K562 (cell line): ENCODE measurements at regions not wholly inside any gene's neighbourhood (a gene's known extent, or its start where the extent isn't known, plus 50 kb on each side); places are given as distances from the start of the nearest gene placed in this dataset.

Experiments
- ATAC-seq: fragments of 200-7000 bp; cut with Tn5 transposase; 3 replicates; pipeline ENCODE4 v1.9.1; 2020; ENCODE audit warnings: moderate library complexity
- BruUV-seq: library from RNA; stranded (reverse); fragments of 400-500 nt; replicated peaks from 2 replicates; lab custom pipeline; 2021; lab: Mats Ljungman, UMichigan
- CTCF ChIA-PET: fragments of 300-600 bp; formaldehyde crosslinking; extraction: SDS; loops from one replicate; lab custom pipeline; 2021; ENCODE audit warnings: low intra/inter-chr PET ratio; lab: Yijun Ruan, JAX
- POLR2A ChIA-PET: fragments of 300-600, 350-650 bp; sonication (Branson Sonifier 250); formaldehyde crosslinking; extraction: SDS; loops from one replicate; lab custom pipeline; 2021; ENCODE audit warnings: antibody characterized with exemption, inconsistent platforms; lab: Yijun Ruan, JAX
- DNase-seq, 4 experiments: peaks; one replicate each; pipeline versions ENCODE4 v3.0.0 to v3.0.0-alpha.2; 2011 to 2018; ENCODE audit warnings: low spot score in 3 of 4, mixed read lengths in 3 of 4; ENCODE audit errors: extremely low read depth in 1 of 4
- FAIRE-seq: peaks from 2 replicates; lab custom pipeline; 2011; peaks lifted over from hg19 to GRCh38; lab: Jason Lieb, UNC
- H2AFZ ChIP-seq: 2 replicates; pipeline ENCODE4 v1.6.0; 2011; ENCODE audit warnings: low read depth, low read length, control low read depth, inconsistent platforms
- H3K27ac ChIP-seq: fragments of 200-600 bp; 3 replicates; pipeline ENCODE4 v1.8.0; 2011; ENCODE audit warnings: low read depth, mild to moderate bottlenecking, control low read depth, inconsistent platforms, low read length, moderate library complexity, mixed read lengths; ENCODE audit errors: extremely low read depth
- H3K27me3 ChIP-seq, 2 experiments: fragments of 300-600 bp in 1 of 2; 2 replicates in 1 of 2; 3 replicates in 1 of 2; pipeline versions ENCODE4 v1.6.0 to v1.8.0; 2011; ENCODE audit warnings: inconsistent platforms in 2 of 2, low read length in 2 of 2, mild to moderate bottlenecking in 1 of 2, mixed read lengths in 1 of 2, moderate library complexity in 1 of 2; ENCODE audit not compliant: control insufficient read depth in 2 of 2, insufficient read depth in 2 of 2
- H3K36me3 ChIP-seq: fragments of 300-600 bp; 3 replicates; pipeline ENCODE4 v1.8.0; 2011; ENCODE audit warnings: mild to moderate bottlenecking, low read length, inconsistent platforms; ENCODE audit not compliant: control insufficient read depth, insufficient read depth
- H3K4me1 ChIP-seq, 2 experiments: fragments of 200-600 bp in 1 of 2; replicated peaks in 1 of 2; 2 replicates in 1 of 2; 3 replicates in 1 of 2; pipeline versions ENCODE4 v1.5.1 to v1.8.0; 2011; ENCODE audit warnings: inconsistent platforms in 2 of 2, low read length in 2 of 2, mild to moderate bottlenecking in 1 of 2, mixed read lengths in 1 of 2, moderate library complexity in 1 of 2; ENCODE audit not compliant: control insufficient read depth in 2 of 2, insufficient read depth in 2 of 2
- H3K4me2 ChIP-seq: 2 replicates; pipeline ENCODE4 v1.6.1; 2011; ENCODE audit warnings: low read length, control low read depth, inconsistent platforms, mixed read lengths; ENCODE audit not compliant: insufficient read depth
- H3K4me3 ChIP-seq: fragments of 200-600 bp; sonication (generic), shearing (Covaris generic); 2 replicates; pipeline ENCODE4 v1.5.1; 2016; ENCODE audit warnings: control low read depth, inconsistent platforms
- H3K79me2 ChIP-seq: fragments of 200-600 bp; 3 replicates; pipeline ENCODE4 v1.8.0; 2011; ENCODE audit warnings: low read length, inconsistent platforms; ENCODE audit not compliant: control insufficient read depth, insufficient read depth
- H3K9ac ChIP-seq, 2 experiments: 2 replicates each; pipeline versions ENCODE4 v1.6.0 to v1.6.1; 2011; ENCODE audit warnings: low read depth in 2 of 2, low read length in 2 of 2, control low read depth in 1 of 2, inconsistent platforms in 1 of 2, mild to moderate bottlenecking in 1 of 2, mixed read lengths in 1 of 2; ENCODE audit not compliant: insufficient read depth in 1 of 2
- H3K9me1 ChIP-seq: one replicate; pipeline ENCODE4 v1.6.0; 2011; ENCODE audit warnings: inconsistent platforms, mild to moderate bottlenecking, low read length, moderate library complexity; ENCODE audit not compliant: control insufficient read depth, insufficient read depth
- H3K9me3 ChIP-seq: replicated peaks from 2 replicates; pipeline ENCODE4 v1.5.1; 2011; ENCODE audit warnings: low read depth, low read length, inconsistent platforms; ENCODE audit not compliant: control insufficient read depth, insufficient read depth
- H4K20me1 ChIP-seq: replicated peaks from 2 replicates; pipeline ENCODE4 v1.6.1; 2011; ENCODE audit warnings: low read length, inconsistent platforms, mixed read lengths; ENCODE audit not compliant: control insufficient read depth, insufficient read depth
- CBFA2T2 ChIP-seq: fragments of 450-650 bp; conservative IDR thresholded peaks from 2 replicates; pipeline ENCODE4 v1.6.1; 2017; ENCODE audit warnings: mild to moderate bottlenecking
- CBFA2T3 ChIP-seq: fragments of 450-650 bp; IDR thresholded peaks from 2 replicates; pipeline ENCODE4 v1.6.1; 2017
- CXXC5 ChIP-seq: fragments of 250-450 bp; sonication (Bioruptor Pico); IDR thresholded peaks from 2 replicates; pipeline ENCODE4 v1.8.0; 2022; ENCODE audit warnings: inconsistent platforms, mild to moderate bottlenecking, moderate library complexity
- DMBX1 ChIP-seq: fragments of 250-450 bp; sonication (Bioruptor Pico); IDR thresholded peaks from 2 replicates; pipeline ENCODE4 v1.8.0; 2022; ENCODE audit warnings: inconsistent platforms, mild to moderate bottlenecking, moderate library complexity, borderline replicate concordance
- EGR1 ChIP-seq: fragments of 450-650 bp; conservative IDR thresholded peaks from 2 replicates; pipeline ENCODE4 v1.6.1; 2017; ENCODE audit warnings: mild to moderate bottlenecking
- EHMT2 ChIP-seq: fragments of 450-650 bp; IDR thresholded peaks from 2 replicates; pipeline ENCODE4 v1.6.1; 2018; ENCODE audit warnings: antibody characterized with exemption
- KDM1A ChIP-seq, 2 experiments: fragments of 450-650 bp; IDR thresholded peaks; 2 replicates each; pipeline ENCODE4 v1.6.1; 2016; ENCODE audit warnings: mild to moderate bottlenecking in 2 of 2
- L3MBTL2 ChIP-seq: fragments of 450-650 bp; IDR thresholded peaks from 2 replicates; pipeline ENCODE4 v1.6.1; 2016; ENCODE audit warnings: mild to moderate bottlenecking, moderate library complexity
- LARP7 ChIP-seq: fragments of 450-650 bp; IDR thresholded peaks from 2 replicates; pipeline ENCODE4 v1.6.1; 2016
- MTA2 ChIP-seq: fragments of 450-650 bp; IDR thresholded peaks from 2 replicates; pipeline ENCODE4 v1.6.1; 2016; ENCODE audit warnings: low read depth
- POLR2AphosphoS5 ChIP-seq: IDR thresholded peaks from 2 replicates; pipeline ENCODE4 v1.6.1; 2011; ENCODE audit warnings: mild to moderate bottlenecking, low read depth, low read length, moderate library complexity; ENCODE audit not compliant: control insufficient read depth, insufficient read depth
- RBM34 ChIP-seq: fragments of 200-400 bp; formaldehyde crosslinking; IDR thresholded peaks from 2 replicates; pipeline ENCODE4 v1.6.1; 2018; ENCODE audit warnings: low read length, borderline replicate concordance; ENCODE audit not compliant: insufficient read depth
- RCOR1 ChIP-seq, 2 experiments: IDR thresholded peaks; 2 replicates each; pipeline ENCODE4 v1.6.1; 2012; ENCODE audit warnings: low read depth in 2 of 2, low read length in 2 of 2, borderline replicate concordance in 1 of 2, improper control_type of control experiment in 1 of 2
- SMARCC2 ChIP-seq: fragments of 450-650 bp; IDR thresholded peaks from 2 replicates; pipeline ENCODE4 v1.6.1; 2017; ENCODE audit warnings: antibody characterized with exemption, moderate library complexity, mild to moderate bottlenecking, low read depth
- TOE1 ChIP-seq, 2 experiments: fragments of 450-650 bp in 1 of 2; sonication (generic) in 1 of 2; formaldehyde crosslinking in 1 of 2; IDR thresholded peaks; 2 replicates each; pipeline versions ENCODE4 v1.7.1 to v1.8.0; 2016 to 2022; ENCODE audit warnings: borderline replicate concordance in 2 of 2, mild to moderate bottlenecking in 2 of 2, antibody characterized with exemption in 1 of 2, inconsistent platforms in 1 of 2, low read depth in 1 of 2, missing genetic modification reagents in 1 of 2, moderate library complexity in 1 of 2
- ZKSCAN8 ChIP-seq: fragments of 200-800 bp; sonication (Bioruptor generic); IDR thresholded peaks from 2 replicates; pipeline ENCODE4 v1.6.1; 2016; ENCODE audit warnings: missing genetic modification characterization, missing compliant biosample characterization
- WGBS: fragments of 100-300 bp; shearing (Covaris generic); methylation state at CpG from one replicate; pipeline ENCODE4 v1.1.6; 2016; ENCODE audit warnings: low coverage, mixed read lengths; ENCODE audit not compliant: insufficient coverage; ENCODE audit errors: missing lambda C conversion rate; 5-methylcytosine and 5-hydroxymethylcytosine counted together
- in situ Hi-C: fragments of 300-500 bp; cut with MboI; formaldehyde crosslinking; loops from 4 replicates; pipeline ENCODE4 v1.15.0; 2018; ENCODE audit warnings: inconsistent platforms, mixed read lengths
- intact Hi-C: fragments of 100-400 bp; cut with micrococcal nuclease; formaldehyde crosslinking; loops from 2 replicates; pipeline ENCODE4 v1.14.2; 2022
- TF ChIP-seq, protein P1 (sequence below): fragments of 250-450 bp; sonication (Bioruptor Pico); IDR thresholded peaks from 2 replicates; pipeline ENCODE4 v1.4.0; 2020; ENCODE audit warnings: mild to moderate bottlenecking
- TF ChIP-seq, protein P2 (sequence below): fragments of 450-650 bp; IDR thresholded peaks from 2 replicates; pipeline ENCODE4 v1.6.1; 2016; ENCODE audit warnings: missing biosample characterization, missing genetic modification characterization
- TF ChIP-seq, protein P3 (sequence below): fragments of 450-650 bp; IDR thresholded peaks from 2 replicates; pipeline ENCODE4 v1.6.1; 2017; ENCODE audit warnings: antibody characterized with exemption

DNA sequence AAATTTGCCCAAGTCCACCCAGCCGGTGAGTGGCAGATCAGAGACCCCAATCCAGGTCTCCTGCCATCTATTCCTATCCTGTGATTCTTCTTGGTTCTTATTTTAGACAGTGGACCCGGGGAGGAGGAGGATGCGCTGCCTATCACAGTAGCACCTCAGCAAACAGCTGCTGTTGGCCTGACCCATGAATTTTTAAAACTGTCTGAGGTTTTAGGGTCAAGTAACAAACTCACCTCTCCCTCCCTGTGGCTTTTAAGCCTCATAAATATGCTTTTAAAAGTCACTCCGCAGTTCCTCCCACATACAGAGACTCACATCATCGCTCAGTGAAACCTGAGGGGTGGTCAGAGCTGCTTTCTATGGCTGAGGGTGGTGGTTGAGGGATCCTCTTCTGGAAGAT lies 128.6 kb downstream of the NAV1 start (continued):
- TF ChIP-seq CBFA2T2 (0 out of 2 replicates have a peak, but pooled peaks have one; percentile 23), CBFA2T3 (peak; percentile 61), RCOR1 (IDR thresholded peaks at IDR 0.05; ENCODE audit: borderline replicate concordance in 1 of 2, low read depth in 2 of 2, low read length in 2 of 2) (peak in 1 of 2 experiments; percentile 65; a peak in 2 of 4 replicates), POLR2AphosphoS5 (peak; percentile 28; the same call in 1 of the 2 replicates), KDM1A (IDR thresholded peaks at IDR 0.05) (peak; percentile 51 to 70; a peak in 3 of 4 replicates), DMBX1 (CRISPR knock-in tag) (peak; percentile 93; the same call in 1 of the 2 replicates)

DNA sequence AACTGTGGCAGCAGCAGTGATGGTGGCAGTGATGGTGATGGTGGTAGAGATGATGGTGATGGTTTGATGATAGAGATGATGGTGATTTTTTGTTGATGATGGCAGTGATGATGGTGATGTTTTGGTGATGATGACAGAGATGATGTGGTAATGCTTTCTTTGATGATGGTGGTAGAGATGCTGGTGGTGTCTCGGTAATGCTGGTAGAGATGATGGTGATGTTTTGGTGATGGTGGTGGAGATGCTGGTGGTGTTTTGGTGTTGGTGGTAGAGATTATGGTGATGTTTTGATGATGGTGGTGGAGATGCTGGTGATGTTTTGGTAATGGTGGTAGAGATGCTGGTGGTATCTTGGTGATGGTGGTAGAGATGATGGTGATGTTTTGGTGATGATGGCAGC lies 131.6 kb downstream of the NAV1 start:
- ChIA-PET CTCF (no interaction called here), POLR2A (no interaction called here)
- intact Hi-C loops, result no loop called here
- no TSS peak for BruUV-seq
- peaks cover 5% of the 10 kb centered on the region; the same call in 1 of the 2 replicates for H4K20me1 ChIP-seq
- DNase-seq (no peak), FAIRE-seq (no peak), ATAC-seq (no peak)
- no peaks in the 10 kb centered on the region for H3K9me3 ChIP-seq
- no peaks in the 10 kb centered on the region for H3K9me1 ChIP-seq
- peaks cover 3 to 7% of the 10 kb centered on the region in 2 experiments; a peak in 4 of 5 replicates for H3K4me1 ChIP-seq
- no peaks in the 10 kb centered on the region for H3K79me2 ChIP-seq
- H3K4me3 ChIP-seq, result no peak overlapping the region
- peaks cover 0 to 35% of the 10 kb centered on the region in 2 experiments; a peak in 3 of 5 replicates for H3K27me3 ChIP-seq
- H3K4me2 ChIP-seq, result no peak overlapping the region
- H3K27ac ChIP-seq, result no peak overlapping the region
- in situ Hi-C loops, result no loop called here
- no peaks in the 10 kb centered on the region for H3K36me3 ChIP-seq
- WGBS, result 30% methylated on average over 1 of the region's 1 CpG
- H2AFZ ChIP-seq, result no peak overlapping the region
- no peak overlapping the region for H3K9ac ChIP-seq
- TF ChIP-seq SMARCC2 (no peak), CXXC5 (CRISPR knock-in tag) (no peak), LARP7 (peak; percentile 79; the same call in 1 of the 2 replicates), RBM34 (no peak), L3MBTL2 (no peak), ZKSCAN8 (CRISPR knock-in tag) (no peak), EHMT2 (peak; percentile 69; the same call in 1 of the 2 replicates), MTA2 (no peak), EGR1 (no peak), TOE1 (IDR thresholded peaks at IDR 0.05; ENCODE audit: borderline replicate concordance) (no peak), TOE1 (CRISPR knock-in tag; IDR thresholded peaks at IDR 0.05; ENCODE audit: borderline replicate concordance, low read depth) (no peak)
- TF ChIP-seq, protein P1, sequence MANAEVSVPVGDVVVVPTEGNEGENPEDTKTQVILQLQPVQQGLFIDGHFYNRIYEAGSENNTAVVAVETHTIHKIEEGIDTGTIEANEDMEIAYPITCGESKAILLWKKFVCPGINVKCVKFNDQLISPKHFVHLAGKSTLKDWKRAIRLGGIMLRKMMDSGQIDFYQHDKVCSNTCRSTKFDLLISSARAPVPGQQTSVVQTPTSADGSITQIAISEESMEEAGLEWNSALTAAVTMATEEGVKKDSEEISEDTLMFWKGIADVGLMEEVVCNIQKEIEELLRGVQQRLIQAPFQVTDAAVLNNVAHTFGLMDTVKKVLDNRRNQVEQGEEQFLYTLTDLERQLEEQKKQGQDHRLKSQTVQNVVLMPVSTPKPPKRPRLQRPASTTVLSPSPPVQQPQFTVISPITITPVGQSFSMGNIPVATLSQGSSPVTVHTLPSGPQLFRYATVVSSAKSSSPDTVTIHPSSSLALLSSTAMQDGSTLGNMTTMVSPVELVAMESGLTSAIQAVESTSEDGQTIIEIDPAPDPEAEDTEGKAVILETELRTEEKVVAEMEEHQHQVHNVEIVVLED (CRISPR knock-in tag), result no peak
- TF ChIP-seq, protein P2, sequence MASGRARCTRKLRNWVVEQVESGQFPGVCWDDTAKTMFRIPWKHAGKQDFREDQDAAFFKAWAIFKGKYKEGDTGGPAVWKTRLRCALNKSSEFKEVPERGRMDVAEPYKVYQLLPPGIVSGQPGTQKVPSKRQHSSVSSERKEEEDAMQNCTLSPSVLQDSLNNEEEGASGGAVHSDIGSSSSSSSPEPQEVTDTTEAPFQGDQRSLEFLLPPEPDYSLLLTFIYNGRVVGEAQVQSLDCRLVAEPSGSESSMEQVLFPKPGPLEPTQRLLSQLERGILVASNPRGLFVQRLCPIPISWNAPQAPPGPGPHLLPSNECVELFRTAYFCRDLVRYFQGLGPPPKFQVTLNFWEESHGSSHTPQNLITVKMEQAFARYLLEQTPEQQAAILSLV, result no peak
- TF ChIP-seq, protein P3, sequence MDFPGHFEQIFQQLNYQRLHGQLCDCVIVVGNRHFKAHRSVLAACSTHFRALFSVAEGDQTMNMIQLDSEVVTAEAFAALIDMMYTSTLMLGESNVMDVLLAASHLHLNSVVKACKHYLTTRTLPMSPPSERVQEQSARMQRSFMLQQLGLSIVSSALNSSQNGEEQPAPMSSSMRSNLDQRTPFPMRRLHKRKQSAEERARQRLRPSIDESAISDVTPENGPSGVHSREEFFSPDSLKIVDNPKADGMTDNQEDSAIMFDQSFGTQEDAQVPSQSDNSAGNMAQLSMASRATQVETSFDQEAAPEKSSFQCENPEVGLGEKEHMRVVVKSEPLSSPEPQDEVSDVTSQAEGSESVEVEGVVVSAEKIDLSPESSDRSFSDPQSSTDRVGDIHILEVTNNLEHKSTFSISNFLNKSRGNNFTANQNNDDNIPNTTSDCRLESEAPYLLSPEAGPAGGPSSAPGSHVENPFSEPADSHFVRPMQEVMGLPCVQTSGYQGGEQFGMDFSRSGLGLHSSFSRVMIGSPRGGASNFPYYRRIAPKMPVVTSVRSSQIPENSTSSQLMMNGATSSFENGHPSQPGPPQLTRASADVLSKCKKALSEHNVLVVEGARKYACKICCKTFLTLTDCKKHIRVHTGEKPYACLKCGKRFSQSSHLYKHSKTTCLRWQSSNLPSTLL, result 0 out of 2 replicates have a peak, but pooled peaks have one; percentile 17
